Activated CD4-positive, CD25-positive, alpha-beta regulatory T cell treated with anti-CD3 and anti-CD28 coated beads, Interleukin-2, amount 50 U/mL, for 24 hours (primary cell): ENCODE measurements at regions not wholly inside any gene's neighbourhood (a gene's known extent, or its start where the extent isn't known, plus 50 kb on each side); places are given as distances from the start of the nearest gene placed in this dataset.
"Not testable (repeated sequence)": the region's sequence is repeated elsewhere in the genome, so short reads cannot be mapped to it uniquely, and the experiment has no call there.

ENCODE experiments used
- ATAC-seq, 2 donors: fragments of 150-1000 bp; cut with Tn5 transposase; one replicate each; pipeline ENCODE4 v1.10.0; 2021; ENCODE audit warnings: mild to moderate bottlenecking in 1 of 2, moderate library complexity in 1 of 2

DNA sequence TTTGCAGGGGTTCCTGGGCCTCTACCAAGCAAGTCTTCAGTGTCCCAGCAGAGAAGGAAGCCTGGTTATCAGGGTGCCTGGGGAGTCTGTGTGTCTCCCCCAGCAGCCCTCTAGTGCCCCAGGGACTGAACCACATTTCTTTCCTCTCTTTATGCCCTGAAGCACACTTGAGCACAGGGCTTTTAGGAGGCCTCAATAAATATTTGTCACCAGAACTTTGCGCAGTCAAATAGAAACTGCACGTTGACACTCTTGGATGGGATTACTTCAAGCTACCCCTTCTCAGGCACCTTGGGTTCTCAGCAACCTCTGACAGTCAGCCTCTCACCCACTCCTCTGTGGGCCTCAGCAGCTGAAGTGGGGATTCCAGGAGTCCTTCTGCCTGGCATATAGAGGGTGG is 226.6 kb upstream of the HES1 start:
- peak; percentile 45 to 57 for ATAC-seq

DNA sequence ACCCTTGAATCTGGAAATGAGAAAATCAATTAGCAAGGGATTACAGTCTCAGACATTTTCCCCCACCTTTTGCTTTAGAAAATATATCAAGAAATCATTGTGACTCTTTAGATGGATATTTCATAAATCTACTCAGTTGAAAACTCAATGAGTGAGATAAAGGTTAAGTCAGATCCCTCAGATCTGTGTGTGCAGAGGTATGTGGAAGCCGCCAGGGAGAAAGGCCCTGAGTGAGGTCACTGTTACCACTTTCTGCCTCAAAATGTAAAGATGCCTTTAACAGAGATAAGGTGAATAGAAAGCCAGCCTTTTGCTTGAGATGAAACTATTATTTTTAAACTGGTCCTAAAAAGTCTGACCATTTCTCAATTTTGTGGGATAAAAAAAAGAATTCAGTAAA is 225.6 kb upstream of the HES1 start:
- ATAC-seq: no peak

DNA sequence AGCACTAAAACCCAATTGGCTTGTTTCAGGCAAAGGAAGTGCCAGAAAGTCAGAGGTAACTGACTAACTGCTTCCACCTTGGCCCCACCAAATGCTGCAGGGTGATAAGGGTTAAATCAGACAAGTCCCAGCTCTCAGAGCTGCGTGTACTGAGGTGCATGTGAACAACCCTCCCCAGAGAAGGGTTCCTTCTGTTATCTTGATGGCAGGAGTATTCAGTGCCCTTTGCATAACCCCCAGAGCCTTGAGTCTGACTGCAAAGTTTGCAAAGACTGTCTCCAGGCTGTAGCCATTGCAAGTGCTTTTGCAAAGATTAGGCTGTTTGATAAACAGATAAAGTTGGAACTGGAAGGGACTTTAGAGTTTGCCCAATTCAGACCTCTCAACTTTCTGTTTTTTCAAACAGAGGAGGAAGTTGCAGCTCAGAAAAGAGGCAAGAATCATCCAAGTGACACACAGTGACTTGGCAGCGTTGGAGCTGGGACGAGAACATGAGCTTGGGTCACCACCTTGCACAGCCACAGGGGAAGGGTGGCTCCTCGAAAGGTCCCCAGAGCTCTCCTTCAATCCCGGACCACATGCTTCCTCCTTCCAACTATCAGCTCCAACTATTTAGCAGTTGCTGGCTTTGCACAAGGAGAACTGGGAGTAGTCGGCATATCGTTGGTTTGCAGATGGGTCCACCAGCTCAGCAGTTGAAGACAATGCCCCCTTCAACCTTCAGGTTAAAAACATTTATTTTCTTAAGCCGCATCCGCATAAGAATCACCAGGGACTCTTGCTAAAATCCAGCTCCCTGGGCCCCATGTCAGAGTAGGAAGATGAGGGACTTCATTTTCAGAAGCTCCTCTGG is 224.8 kb upstream of the HES1 start:
- peak; percentile 42 to 45 for ATAC-seq

DNA sequence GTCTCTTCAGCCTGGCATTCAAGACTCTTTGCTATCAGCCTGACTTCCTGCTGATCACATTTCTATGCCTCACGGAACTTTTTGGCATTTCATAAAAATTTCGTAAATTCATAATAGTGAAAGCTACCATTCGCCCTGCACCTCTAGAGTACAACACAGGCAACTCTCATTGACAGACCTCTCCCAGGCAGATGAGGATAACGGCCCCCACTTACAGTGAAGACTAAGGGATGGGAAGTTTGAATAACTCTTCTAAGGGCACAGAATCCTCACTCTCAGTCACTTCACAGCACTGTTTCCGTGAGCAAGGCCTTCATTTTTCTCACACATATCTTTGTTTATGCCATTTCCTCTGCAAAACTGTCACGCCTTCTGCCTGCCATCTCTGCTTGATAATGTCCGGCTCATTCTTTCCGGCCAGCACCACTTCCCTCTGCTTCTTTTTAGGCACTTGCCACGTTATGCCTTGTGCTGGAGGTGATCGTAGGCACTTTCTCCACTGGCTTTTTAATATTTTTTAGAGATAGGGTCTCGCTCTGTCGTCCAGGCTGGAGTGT is 224.1 kb upstream of the HES1 start:
- no peak for ATAC-seq

DNA sequence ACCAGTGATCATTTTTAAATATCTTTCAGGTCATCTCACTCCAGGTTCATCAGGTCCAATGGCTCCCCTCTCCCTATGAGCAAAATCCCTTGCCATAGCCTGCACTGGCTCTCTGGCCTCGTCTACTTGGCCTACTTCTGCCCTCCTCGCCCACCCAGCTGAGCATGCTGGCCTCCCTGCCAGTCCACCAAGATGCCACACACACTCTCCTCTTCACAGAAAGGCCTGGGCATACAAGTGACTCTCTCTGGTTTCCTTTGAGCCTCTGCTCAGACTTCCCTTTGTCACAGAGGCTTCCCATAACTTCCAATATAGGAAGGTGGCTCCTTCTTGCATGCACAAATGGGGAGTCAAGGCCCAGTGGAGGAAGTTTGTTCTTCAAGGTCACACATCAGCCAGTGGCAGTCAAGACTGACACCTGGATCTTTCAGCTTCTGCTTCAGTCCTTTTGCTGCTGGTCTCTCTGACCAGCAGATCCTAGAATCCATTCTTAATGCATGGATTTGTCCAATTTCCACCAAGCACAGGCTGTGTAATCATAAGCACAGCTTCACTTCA is 223.2 kb upstream of the HES1 start:
- ATAC-seq: no peak

DNA sequence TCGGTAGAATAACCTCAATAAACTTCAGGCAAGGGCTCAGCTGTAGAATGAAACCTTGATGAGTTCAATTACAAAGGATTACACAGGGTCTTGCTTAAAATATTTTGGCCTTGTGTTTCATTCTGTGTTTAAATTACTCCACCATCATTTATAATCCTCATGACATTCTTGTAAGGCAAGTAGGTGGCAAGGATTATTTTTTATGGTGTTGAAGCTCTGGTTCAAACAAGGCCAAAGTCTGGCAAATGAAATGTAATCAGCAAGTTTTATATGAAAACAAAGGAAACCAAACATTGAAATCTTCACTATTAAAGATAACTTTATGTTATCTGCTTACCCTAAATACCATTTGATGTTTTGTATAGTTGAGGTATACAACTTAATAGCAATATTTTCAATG is 221.3 kb upstream of the HES1 start:
- no peak for ATAC-seq

DNA sequence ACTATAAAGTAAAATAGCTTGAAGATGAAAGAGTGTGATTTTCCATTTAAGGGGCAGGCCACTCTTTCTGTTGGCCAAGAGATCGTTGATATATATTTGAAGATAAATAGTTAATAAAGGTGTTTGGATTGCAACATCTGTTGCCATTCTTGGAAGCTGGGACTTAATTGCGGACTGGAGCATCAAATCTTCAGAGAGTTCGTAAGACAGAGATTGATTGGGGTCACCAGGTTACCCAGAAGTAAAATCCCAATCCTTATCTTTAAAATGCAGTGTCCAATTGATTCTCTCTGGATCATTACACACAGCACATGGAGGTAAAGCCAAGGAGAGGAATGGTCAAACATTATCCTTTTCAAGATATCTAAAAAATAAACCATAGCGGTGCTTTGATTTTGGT is 220.8 kb upstream of the HES1 start:
- no peak for ATAC-seq

DNA sequence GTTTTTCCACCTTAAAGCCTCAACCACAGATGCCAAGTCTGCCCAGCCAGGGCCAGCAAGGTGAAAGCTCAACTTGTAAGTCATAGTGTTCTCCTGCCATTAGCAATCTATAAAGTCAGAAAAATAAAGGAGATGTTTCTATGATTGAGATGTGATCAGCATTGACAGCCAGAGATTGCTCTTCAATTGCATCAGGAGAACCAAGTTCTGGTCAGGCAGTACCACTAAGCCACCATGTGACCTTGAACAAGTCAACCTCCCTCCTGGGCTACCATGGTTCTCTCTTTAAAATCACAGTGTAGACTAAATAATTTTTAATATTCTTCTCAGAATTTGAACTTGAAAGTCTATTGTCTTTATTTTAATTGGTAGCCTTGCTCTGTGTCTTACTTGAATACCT is 220.3 kb upstream of the HES1 start:
- ATAC-seq: no peak

DNA sequence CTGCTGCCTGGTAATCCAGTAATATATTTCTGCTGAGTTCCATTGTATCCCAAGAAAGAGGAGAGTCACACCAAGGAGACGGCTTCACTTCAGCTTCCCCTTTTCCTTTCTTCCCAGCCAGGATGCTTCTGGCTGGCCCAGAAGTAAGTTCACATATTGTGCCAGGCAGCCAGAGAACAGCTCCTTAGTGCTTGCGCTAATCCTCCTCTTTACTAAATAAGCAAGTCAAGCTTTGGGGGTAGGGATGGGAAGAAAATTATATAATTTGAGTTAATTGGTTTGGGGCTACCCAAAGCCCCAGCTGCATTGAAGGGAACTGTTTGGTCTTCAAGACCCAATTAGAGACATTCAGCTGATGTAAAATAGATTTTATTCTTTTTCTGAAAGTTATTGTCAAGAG is 218.8 kb upstream of the HES1 start:
- ATAC-seq: no peak

DNA sequence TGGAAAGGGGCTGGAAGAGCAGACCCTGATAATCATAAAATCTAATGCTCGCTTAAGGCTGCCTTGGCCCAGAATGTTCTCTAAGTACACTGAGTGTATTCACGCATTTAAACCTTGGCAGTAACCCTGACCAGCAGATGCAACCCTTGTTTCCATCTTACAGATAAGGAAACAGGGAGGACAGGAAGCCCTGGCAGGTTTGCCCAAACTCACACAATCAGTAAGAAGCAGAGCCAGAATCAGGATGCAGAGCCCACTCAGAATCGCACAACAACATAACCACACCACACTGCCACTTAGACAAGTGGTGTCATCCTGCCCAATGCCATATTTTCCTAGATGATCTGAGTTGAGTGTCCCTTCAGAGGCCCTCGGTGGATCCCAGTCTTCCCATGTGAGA is 214.5 kb upstream of the HES1 start:
- no peak for ATAC-seq

DNA sequence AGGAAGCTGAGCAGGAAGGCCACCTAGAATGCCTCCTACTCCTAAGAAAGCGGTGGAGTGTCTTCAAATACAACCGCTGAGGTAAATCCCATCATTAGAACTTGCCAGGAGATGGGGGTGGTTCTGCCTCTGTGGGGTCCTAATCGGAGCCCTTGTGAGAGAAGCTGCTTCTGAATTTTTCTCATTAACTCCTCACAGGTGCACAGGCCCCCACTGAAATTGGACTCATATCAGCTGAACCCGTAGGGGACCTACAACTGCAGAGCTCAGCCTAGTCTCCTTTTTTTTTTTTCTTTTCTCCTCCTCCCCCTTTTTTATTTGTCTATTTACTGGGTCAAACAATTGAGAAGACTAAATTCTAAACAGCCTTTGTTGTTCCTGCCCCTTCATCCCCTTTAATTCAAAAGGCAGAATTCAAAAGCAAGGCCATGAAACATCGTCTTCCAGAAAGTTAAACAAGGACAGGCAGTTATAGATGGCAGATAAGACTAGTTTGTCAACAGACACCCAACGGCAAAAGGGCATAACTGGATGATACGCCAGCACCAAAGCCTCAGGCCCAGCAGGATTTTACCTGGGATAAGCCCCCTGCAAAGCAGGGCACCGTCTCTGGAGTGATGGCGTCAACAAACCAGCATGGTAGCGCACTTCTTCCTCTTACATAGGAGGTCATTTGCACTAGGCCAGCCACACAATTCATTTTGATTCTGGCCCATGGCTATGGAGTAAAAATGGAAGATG is 213.7 kb upstream of the HES1 start:
- ATAC-seq: no peak

DNA sequence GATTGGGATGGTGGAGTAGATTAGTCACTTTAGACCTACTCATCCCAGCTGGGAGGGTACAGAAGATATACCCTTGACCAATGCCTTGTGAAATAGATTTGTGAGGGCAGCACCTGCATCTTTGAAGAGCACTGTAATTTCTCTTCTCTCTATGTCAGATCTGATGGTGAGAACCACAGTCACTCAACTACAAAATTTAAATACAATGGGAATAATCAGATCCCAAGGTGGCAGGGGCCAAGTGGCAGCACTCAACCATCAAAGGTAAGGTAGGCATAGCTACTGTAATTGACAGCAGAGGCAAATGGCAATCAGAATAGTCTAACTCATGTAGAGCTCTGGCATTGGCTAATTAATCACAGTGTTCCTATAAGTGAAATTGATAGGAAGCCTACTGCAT is 212.0 kb upstream of the HES1 start:
- not testable (repeated sequence) for ATAC-seq

DNA sequence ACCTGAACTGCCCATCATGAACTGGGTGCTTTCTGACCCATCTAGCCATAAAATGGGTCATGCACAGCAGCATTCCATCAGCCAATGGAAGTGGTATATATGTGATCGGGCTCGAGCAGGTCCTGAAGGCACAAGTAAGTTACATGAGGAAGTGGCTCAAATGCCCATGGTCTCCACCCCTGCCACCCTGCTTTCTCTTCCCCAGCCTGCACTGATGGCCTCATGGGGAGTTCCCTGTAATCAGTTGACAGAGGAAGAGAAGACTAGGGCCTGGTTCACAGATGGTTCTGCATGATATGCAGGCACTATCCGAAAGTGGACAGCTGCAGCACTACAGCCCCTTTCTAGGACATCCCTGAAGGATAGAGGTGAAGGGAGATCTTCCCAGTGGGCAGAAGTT is 209.9 kb upstream of the HES1 start:
- not testable (repeated sequence) for ATAC-seq

DNA sequence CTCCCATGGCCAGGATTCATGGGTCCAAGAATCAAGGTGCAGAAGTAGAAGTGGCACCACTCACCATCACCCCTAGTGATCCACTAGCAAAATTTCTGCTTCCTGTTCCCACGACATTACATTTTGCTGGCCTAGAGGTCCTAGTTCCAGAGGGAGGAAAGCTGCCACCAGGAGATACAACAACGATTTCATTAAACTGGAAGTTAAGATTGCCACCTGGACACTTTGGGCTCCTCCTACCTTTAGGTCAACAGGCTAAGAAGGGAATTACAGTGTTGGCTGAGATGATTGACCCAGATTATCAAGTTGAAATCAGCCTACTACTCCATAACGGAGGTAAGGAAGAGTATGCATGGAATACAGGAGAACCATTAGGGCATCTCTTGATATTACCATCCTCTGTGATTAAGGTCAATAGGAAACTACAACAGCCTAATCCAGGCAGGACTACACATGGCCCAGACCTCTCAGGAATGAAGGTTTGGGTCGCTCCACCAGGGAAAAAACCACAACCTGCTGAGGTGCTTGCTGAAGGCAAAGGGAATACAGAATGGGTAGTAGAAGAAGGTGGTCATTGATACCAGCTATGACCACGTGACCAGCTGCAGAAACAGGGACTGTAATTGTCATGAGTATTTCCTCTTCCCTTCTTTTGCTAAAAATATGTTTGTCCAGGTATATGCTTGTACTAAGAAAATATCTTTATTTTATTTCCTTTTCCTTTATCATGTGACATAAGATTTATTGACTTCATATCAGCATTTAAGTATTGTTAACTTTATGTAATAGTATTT is 208.3 kb upstream of the HES1 start:
- ATAC-seq: not testable (repeated sequence)

DNA sequence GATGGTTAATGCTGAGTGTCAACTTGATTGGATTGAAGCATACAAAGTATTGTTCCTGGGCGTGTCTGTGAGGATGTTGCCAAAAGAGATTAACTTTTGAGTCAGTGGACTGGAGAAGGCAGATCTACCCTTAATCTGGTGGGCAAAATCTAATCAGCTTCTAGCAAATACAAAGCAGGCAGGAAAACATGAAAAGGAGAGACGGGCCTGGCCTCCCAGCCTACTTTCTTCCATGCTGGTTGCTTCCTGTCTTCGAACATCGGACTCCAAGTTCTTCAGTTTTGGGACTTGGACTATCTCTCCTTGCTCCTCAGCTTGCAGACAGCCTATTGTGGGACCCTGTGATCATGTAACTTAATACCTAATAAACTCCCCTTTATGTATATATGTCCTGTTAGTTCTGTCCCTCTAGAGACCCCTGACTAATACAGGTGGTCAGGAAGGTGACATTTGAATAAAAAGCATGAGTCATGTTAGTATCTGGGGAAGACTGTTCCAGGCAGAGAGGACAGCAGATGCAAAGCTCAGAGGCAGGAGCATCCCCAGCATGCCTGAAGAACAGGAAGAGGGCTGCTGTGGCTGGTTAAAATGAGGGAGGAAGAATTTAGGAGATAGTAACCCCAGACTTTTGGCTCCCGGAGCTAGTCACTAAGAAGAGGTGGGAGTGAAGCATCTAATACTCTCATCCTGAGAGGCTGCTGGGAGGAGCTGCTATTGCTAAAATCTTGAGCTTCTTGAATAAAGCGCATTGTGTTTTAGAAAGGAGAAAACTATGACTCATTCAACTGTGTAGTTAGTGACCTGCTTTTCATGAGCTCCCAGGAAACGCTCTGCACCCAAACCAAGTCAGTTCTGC is 207.4 kb upstream of the HES1 start:
- no peak for ATAC-seq

DNA sequence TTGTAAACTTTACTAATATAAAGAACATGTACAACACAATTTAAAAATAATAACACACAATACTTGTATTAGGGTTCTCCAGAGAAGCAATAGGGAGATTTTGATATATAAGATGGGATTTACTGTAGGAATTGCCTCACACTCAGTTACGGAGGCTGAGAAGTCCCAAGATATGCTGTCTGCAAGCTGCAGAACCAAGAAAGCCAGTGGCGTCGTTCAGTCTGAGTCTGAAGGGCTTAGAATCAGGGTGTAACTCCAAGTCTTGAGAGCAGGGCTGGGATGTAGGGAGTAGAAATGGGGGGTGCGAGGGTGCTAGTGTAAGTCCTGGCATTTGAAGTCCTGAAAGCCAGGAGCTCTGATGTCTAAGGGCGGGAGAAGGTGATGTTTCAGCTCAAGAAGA is 206.6 kb upstream of the HES1 start:
- no peak for ATAC-seq

DNA sequence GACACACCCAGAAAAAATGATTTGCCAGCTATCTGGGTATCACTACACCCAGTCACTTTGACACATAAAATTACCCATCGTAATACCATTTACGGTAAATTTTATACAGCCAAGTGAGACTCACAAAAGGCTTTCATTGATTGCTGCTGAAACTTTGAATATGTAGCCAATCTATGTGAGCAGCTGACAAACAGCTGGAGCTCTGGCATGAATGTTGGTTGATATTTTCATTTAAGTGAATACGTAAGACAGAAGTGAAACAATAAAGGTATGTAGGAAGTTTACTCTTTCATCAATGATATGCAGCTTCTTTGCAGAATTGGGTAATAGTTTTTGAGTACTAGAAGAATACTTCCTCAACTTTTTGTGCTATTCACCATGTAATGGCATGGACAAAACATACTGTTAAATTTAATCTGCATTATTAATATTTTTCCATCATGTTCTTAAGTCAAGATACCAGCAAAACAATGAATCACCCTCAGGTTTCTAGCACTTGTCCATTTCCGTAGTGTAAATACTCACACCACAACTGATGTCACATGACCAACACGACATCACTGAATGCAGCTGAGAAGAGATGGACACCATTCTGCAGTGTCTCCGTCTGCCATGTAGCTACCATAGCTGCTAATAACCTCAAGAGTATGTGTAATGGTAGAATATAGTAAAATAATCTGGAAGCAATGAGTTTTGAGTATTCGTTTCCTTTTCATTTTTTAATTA is 205.9 kb upstream of the HES1 start:
- no peak for ATAC-seq

DNA sequence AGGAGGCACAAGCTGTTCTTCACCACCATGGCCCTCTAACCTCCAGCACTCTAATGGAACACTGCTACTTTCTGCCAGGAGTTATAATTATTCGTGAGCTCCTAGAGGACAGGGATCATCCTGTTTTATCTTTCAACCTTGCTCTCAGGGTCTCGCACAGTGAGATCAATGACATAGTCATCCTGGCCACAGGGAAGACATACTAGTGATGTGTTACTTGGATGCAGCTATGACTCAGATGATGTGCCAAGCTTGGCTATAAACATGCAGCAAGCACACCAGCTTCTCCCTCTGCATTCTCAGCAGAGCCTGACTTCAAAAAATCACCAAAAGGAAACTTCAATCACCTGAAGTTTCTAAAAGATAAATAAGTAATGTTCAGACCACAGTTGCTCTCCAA is 203.8 kb upstream of the HES1 start:
- ATAC-seq: no peak

DNA sequence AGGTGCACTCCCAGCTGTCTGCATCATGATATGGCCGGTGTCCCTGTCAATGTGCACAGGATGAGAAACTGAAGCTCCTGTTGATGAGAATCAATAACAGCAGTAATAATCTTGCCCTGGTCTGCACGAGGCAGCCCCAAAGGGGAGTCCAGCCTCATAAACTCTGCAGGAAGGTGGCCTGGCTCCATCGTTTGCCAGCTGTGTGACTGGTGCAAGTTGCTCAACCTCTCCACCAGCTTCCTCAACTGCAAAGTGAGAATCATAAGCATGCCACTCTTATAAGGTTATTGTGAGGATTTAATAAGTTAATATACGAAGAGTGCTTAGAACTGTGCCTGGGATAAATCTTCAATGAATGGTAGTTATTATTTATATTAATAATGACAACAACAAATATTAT is 203.4 kb upstream of the HES1 start:
- no peak for ATAC-seq

DNA sequence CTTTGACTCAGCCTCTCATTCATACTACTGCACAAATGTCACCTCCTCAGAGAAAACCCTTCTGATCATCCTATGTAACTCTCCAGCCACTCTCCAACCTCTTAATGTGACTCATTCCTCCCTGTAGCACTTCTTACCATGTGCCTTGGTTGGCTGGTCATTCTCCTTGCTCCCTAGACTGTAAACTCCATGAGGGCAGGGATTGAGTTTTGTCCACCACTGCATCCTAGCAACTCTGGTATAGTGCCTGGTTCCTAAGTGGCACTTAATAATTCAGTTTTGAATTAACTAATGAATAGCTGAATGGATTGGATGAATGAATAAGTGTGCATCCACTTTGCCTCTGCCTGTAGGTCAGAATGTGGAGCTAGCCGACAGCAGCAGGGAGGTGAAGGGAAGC is 202.5 kb upstream of the HES1 start:
- ATAC-seq: no peak

DNA sequence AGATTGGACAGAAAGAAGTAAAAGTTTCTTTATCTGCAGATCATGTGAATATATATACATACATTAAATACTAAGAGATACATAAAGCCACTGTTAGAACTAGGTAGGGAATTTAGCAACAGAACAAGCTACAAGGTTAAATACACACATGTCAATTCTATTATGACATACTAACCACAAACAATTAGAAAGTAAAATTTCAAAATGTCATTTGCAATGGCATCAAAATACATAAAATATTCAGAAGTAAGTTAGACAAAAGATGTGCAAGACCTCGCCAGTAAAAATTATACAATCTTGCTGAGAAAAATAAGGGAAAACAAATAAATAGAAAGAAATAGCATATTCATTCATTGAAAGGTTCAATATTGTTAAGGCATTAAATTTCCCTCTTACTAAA is 200.0 kb upstream of the HES1 start:
- no peak for ATAC-seq
